ENCODE measurements at regions not wholly inside any gene's neighbourhood (a gene's known extent, or its start where the extent isn't known, plus 50 kb on each side); places are given as distances from the start of the nearest gene placed in this dataset.

GRCh38 chr10:114711176-114711868, 53.2 kb upstream of the ABLIM1 start:
- no peak overlapping the region for H3K4me3 Mint-ChIP-seq (ENCODE audit: unreplicated experiment)
- ChIA-PET CTCF (interaction anchor here (1.2 to 3.3 kb wide), 5 partner anchors 7 to 111 kb away, joined by 3 to 12 read pairs (median 5); partner anchors contain the start of gene FHIP2A), POLR2A (interaction anchor here (1.1 to 6.3 kb wide), 2 partner anchors 14 to 22 kb away, joined by 3 to 61 read pairs; no protein-coding TSS in a partner anchor)
- no peaks in the 10 kb centered on the region for H3K27me3 Mint-ChIP-seq (ENCODE audit: insufficient read depth, unreplicated experiment)
- no peaks in the 10 kb centered on the region for H3K9me3 Mint-ChIP-seq (ENCODE audit: unreplicated experiment)
- peaks cover 57% of the 10 kb centered on the region for H3K4me1 Mint-ChIP-seq (ENCODE audit: insufficient read depth, unreplicated experiment)
- no peak overlapping the region for H3K27ac Mint-ChIP-seq (ENCODE audit: low read depth, unreplicated experiment)
- no peak for DNase-seq (ENCODE audit: unreplicated experiment)
- TF ChIP-seq CTCF (IDR thresholded peaks at IDR 0.05; ENCODE audit: unreplicated experiment) = no peak
- intact Hi-C loops (cut with micrococcal nuclease) = loop anchor here (5.0 kb wide), 1 partner anchor 56 kb away; no protein-coding TSS in a partner anchor
- BruUV-seq (replicated peaks) = no TSS peak
- no peaks in the 10 kb centered on the region for H3K36me3 Mint-ChIP-seq (ENCODE audit: insufficient read depth, unreplicated experiment)

GRCh38 chr10:114711869-114712250, 53.8 kb upstream of the ABLIM1 start:
- Mint-ChIP-seq H3K4me3 (ENCODE audit: unreplicated experiment) (no peak overlapping the region), H3K36me3 (ENCODE audit: insufficient read depth, unreplicated experiment) (no peaks in the 10 kb centered on the region), H3K4me1 (ENCODE audit: insufficient read depth, unreplicated experiment) (peaks cover 52% of the 10 kb centered on the region), H3K27me3 (ENCODE audit: insufficient read depth, unreplicated experiment) (no peaks in the 10 kb centered on the region), H3K9me3 (ENCODE audit: unreplicated experiment) (no peaks in the 10 kb centered on the region), H3K27ac (ENCODE audit: low read depth, unreplicated experiment) (no peak overlapping the region)
- no peak for DNase-seq (ENCODE audit: unreplicated experiment)
- BruUV-seq (replicated peaks) = no TSS peak
- TF ChIP-seq CTCF (IDR thresholded peaks at IDR 0.05; ENCODE audit: unreplicated experiment) = no peak
- intact Hi-C loops (cut with micrococcal nuclease) = loop anchor here (5.0 kb wide), 1 partner anchor 55 kb away; no protein-coding TSS in a partner anchor
- CTCF ChIA-PET = interaction anchor here (1.2 to 3.3 kb wide), 3 partner anchors 7 to 74 kb away, joined by 3 to 12 read pairs (median 10); no protein-coding TSS in a partner anchor
- POLR2A ChIA-PET = interaction anchor here (0.7 to 6.3 kb wide), 2 partner anchors 13 to 60 kb away, joined by 3 to 61 read pairs; no protein-coding TSS in a partner anchor

GRCh38 chr10:114713525-114714090, 55.5 kb upstream of the ABLIM1 start:
- ChIA-PET CTCF (interaction anchor here (0.6 to 3.3 kb wide), 12 partner anchors 8 to 191 kb away, joined by 3 to 12 read pairs (median 4); no protein-coding TSS in a partner anchor), POLR2A (interaction anchor here (0.7 to 4.3 kb wide), 17 partner anchors 10 to 187 kb away, joined by 3 to 33 read pairs (median 5); no protein-coding TSS in a partner anchor)
- peak overlapping the region; percentile 87 for H3K27ac Mint-ChIP-seq (ENCODE audit: low read depth, unreplicated experiment)
- no peak for TF ChIP-seq CTCF (IDR thresholded peaks at IDR 0.05; ENCODE audit: unreplicated experiment)
- DNase-seq (ENCODE audit: unreplicated experiment) = no peak
- intact Hi-C loops (cut with micrococcal nuclease) = loop anchor here (5.0 kb wide), 1 partner anchor 54 kb away; no protein-coding TSS in a partner anchor
- no peaks in the 10 kb centered on the region for H3K36me3 Mint-ChIP-seq (ENCODE audit: insufficient read depth, unreplicated experiment)
- H3K27me3 Mint-ChIP-seq (ENCODE audit: insufficient read depth, unreplicated experiment) = no peaks in the 10 kb centered on the region
- no peak overlapping the region for H3K4me3 Mint-ChIP-seq (ENCODE audit: unreplicated experiment)
- H3K4me1 Mint-ChIP-seq (ENCODE audit: insufficient read depth, unreplicated experiment) = peaks cover 46% of the 10 kb centered on the region
- no TSS peak for BruUV-seq (replicated peaks)
- H3K9me3 Mint-ChIP-seq (ENCODE audit: unreplicated experiment) = no peaks in the 10 kb centered on the region

GRCh38 chr10:114714281-114714741, 56.2 kb upstream of the ABLIM1 start:
- Mint-ChIP-seq H3K27ac (ENCODE audit: low read depth, unreplicated experiment) (peak overlapping the region; percentile 87), H3K4me1 (ENCODE audit: insufficient read depth, unreplicated experiment) (peaks cover 40% of the 10 kb centered on the region), H3K9me3 (ENCODE audit: unreplicated experiment) (no peaks in the 10 kb centered on the region), H3K27me3 (ENCODE audit: insufficient read depth, unreplicated experiment) (no peaks in the 10 kb centered on the region), H3K4me3 (ENCODE audit: unreplicated experiment) (peak overlapping the region; percentile 55), H3K36me3 (ENCODE audit: insufficient read depth, unreplicated experiment) (no peaks in the 10 kb centered on the region)
- no TSS peak for BruUV-seq (replicated peaks)
- peak; percentile 97 for DNase-seq (ENCODE audit: unreplicated experiment)
- no peak for TF ChIP-seq CTCF (IDR thresholded peaks at IDR 0.05; ENCODE audit: unreplicated experiment)
- intact Hi-C loops (cut with micrococcal nuclease) = loop anchor here (5.0 kb wide), 1 partner anchor 53 kb away; no protein-coding TSS in a partner anchor
- ChIA-PET CTCF (interaction anchor here (0.9 to 3.3 kb wide), 9 partner anchors 7 to 166 kb away, joined by 3 to 12 read pairs (median 4); no protein-coding TSS in a partner anchor), POLR2A (interaction anchor here (0.7 to 4.3 kb wide), 16 partner anchors 10 to 188 kb away, joined by 3 to 33 read pairs (median 5); no protein-coding TSS in a partner anchor)

All from MCF 10A (cell line).